SK-N-SH (cell line): ENCODE measurements at regions not wholly inside any gene's neighbourhood (a gene's known extent, or its start where the extent isn't known, plus 50 kb on each side); places are given as distances from the start of the nearest gene placed in this dataset.

Source experiments
- ELF1 ChIP-seq: IDR thresholded peaks from 2 replicates; pipeline ENCODE4 v1.4.0; 2012
- EP300 ChIP-seq, 2 experiments: IDR thresholded peaks; 2 replicates each; pipeline versions ENCODE4 v1.4.0 to v1.6.1; 2012; ENCODE audit warnings: borderline replicate concordance in 1 of 2, low read depth in 1 of 2, low read length in 1 of 2
- EZH2phosphoT487 ChIP-seq: fragments of 200-600 bp; sonication (generic); IDR thresholded peaks from 2 replicates; pipeline ENCODE4 v1.6.1; 2017; ENCODE audit warnings: low read depth, mixed run types, mild to moderate bottlenecking, antibody characterized with exemption, moderate library complexity, borderline replicate concordance
- MXI1 ChIP-seq: IDR thresholded peaks from 2 replicates; pipeline ENCODE4 v1.6.1; 2012; ENCODE audit warnings: mild to moderate bottlenecking, low read depth, low read length, improper control_type of control experiment
- POLR2AphosphoS5 ChIP-seq: IDR thresholded peaks from 2 replicates; pipeline ENCODE4 v1.6.1; 2012; ENCODE audit warnings: low read depth, low read length
- RAD21 ChIP-seq: IDR thresholded peaks from 2 replicates; pipeline ENCODE4 v1.6.1; 2012; ENCODE audit warnings: mild to moderate bottlenecking, low read length
- RXRA ChIP-seq: IDR thresholded peaks from 2 replicates; pipeline ENCODE4 v1.4.0; 2012; ENCODE audit warnings: low read depth, mild to moderate bottlenecking, borderline replicate concordance
- TAF1 ChIP-seq: IDR thresholded peaks from 2 replicates; pipeline ENCODE4 v1.6.1; 2012; ENCODE audit warnings: low read depth, mild to moderate bottlenecking, low read length, moderate library complexity, borderline replicate concordance
- TCF12 ChIP-seq: IDR thresholded peaks from 2 replicates; pipeline ENCODE4 v1.4.0; 2012
- TEAD4 ChIP-seq: IDR thresholded peaks from 2 replicates; pipeline ENCODE4 v1.4.0; 2012; ENCODE audit warnings: mild to moderate bottlenecking, borderline replicate concordance; ENCODE audit not compliant: insufficient read depth
- YY1 ChIP-seq: IDR thresholded peaks from 2 replicates; pipeline ENCODE4 v1.4.0; 2012; ENCODE audit warnings: low read depth, mild to moderate bottlenecking
- TF ChIP-seq, protein P1 (sequence below): fragments of 200-600 bp; sonication (generic); IDR thresholded peaks from 2 replicates; pipeline ENCODE4 v1.6.1; 2017; ENCODE audit warnings: antibody characterized with exemption, mild to moderate bottlenecking, moderate library complexity

- TF ChIP-seq, protein P1, sequence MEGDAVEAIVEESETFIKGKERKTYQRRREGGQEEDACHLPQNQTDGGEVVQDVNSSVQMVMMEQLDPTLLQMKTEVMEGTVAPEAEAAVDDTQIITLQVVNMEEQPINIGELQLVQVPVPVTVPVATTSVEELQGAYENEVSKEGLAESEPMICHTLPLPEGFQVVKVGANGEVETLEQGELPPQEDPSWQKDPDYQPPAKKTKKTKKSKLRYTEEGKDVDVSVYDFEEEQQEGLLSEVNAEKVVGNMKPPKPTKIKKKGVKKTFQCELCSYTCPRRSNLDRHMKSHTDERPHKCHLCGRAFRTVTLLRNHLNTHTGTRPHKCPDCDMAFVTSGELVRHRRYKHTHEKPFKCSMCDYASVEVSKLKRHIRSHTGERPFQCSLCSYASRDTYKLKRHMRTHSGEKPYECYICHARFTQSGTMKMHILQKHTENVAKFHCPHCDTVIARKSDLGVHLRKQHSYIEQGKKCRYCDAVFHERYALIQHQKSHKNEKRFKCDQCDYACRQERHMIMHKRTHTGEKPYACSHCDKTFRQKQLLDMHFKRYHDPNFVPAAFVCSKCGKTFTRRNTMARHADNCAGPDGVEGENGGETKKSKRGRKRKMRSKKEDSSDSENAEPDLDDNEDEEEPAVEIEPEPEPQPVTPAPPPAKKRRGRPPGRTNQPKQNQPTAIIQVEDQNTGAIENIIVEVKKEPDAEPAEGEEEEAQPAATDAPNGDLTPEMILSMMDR, result no peak
- no peak for TF ChIP-seq TCF12
- no peak for TF ChIP-seq POLR2AphosphoS5
- TF ChIP-seq MXI1, result no peak
- TF ChIP-seq TEAD4, result no peak
- no peak for TF ChIP-seq EP300 (IDR thresholded peaks at IDR 0.05; ENCODE audit: borderline replicate concordance in 1 of 2, low read depth in 1 of 2, low read length in 1 of 2)
- no peak for TF ChIP-seq RXRA
- TF ChIP-seq YY1, result no peak
- TF ChIP-seq RAD21, result no peak
- TF ChIP-seq ELF1, result no peak
- TF ChIP-seq TAF1, result no peak
- no peak for TF ChIP-seq EZH2phosphoT487
Observed at GRCh38 chr11:57899378-57899777, 124.3 kb upstream of the OR9Q1 start.
